IgD-negative memory B cell (primary cell): ENCODE measurements at regions not wholly inside any gene's neighbourhood (a gene's known extent, or its start where the extent isn't known, plus 50 kb on each side); places are given as distances from the start of the nearest gene placed in this dataset.
"Not testable (repeated sequence)": the region's sequence is repeated elsewhere in the genome, so short reads cannot be mapped to it uniquely, and the experiment has no call there.

Experiments
- H3K27ac Mint-ChIP-seq, 3 donors: one replicate each; pipeline ENCODE4 v1.8.0; 2020 to 2022; ENCODE audit warnings: mild to moderate bottlenecking in 3 of 3, mixed read lengths in 3 of 3, moderate library complexity in 1 of 3
- H3K27me3 Mint-ChIP-seq: one replicate; pipeline ENCODE4 v1.8.0; 2021; ENCODE audit warnings: mixed read lengths
- H3K36me3 Mint-ChIP-seq: one replicate; pipeline ENCODE4 v1.8.0; 2020; ENCODE audit warnings: mild to moderate bottlenecking, mixed read lengths
- H3K4me1 Mint-ChIP-seq, 3 donors: one replicate each; pipeline ENCODE4 v1.8.0; 2020 to 2022; ENCODE audit warnings: mixed read lengths in 3 of 3, mild to moderate bottlenecking in 1 of 3
- H3K4me3 Mint-ChIP-seq, 4 donors: one replicate each; pipeline ENCODE4 v1.8.0; 2020 to 2022; ENCODE audit warnings: mild to moderate bottlenecking in 4 of 4, mixed read lengths in 4 of 4, moderate library complexity in 3 of 4
- H3K9me3 Mint-ChIP-seq, 3 donors: one replicate each; pipeline ENCODE4 v1.8.0; 2020 to 2021; ENCODE audit warnings: mixed read lengths in 3 of 3, mild to moderate bottlenecking in 1 of 3

GRCh38 chr2:185967335-185967734 lies 228.7 kb downstream of the FSIP2 start:
- no peaks in the 10 kb centered on the region for H3K9me3 Mint-ChIP-seq
- H3K36me3 Mint-ChIP-seq = no peaks in the 10 kb centered on the region
- no peaks in the 10 kb centered on the region for H3K4me1 Mint-ChIP-seq
- H3K4me3 Mint-ChIP-seq = no peak overlapping the region
- H3K27ac Mint-ChIP-seq = no peak overlapping the region
- no peaks in the 10 kb centered on the region for H3K27me3 Mint-ChIP-seq

- H3K9me3 Mint-ChIP-seq = peaks cover 0 to 4% (median 3%) of the 10 kb centered on the region in 3 donors
- no peak overlapping the region for H3K4me3 Mint-ChIP-seq
- no peaks in the 10 kb centered on the region for H3K27me3 Mint-ChIP-seq
- no peaks in the 10 kb centered on the region for H3K36me3 Mint-ChIP-seq
- H3K4me1 Mint-ChIP-seq = no peaks in the 10 kb centered on the region
- H3K27ac Mint-ChIP-seq = no peak overlapping the region
Measured at GRCh38 chr2:185970148-185970852, 231.7 kb downstream of the FSIP2 start.

- Mint-ChIP-seq H3K36me3 (no peaks in the 10 kb centered on the region), H3K27ac (no peak overlapping the region), H3K4me1 (no peaks in the 10 kb centered on the region)
Measured at GRCh38 chr2:185978634-185979407, 240.2 kb downstream of the FSIP2 start.

GRCh38 chr2:185979546-185980071 lies 241.0 kb downstream of the FSIP2 start:
- H3K27me3 Mint-ChIP-seq = no peaks in the 10 kb centered on the region
- no peaks in the 10 kb centered on the region for H3K36me3 Mint-ChIP-seq
- no peak overlapping the region for H3K4me3 Mint-ChIP-seq
- H3K27ac Mint-ChIP-seq = no peak overlapping the region
- H3K9me3 Mint-ChIP-seq = peaks cover 0 to 2% (median 0%) of the 10 kb centered on the region in 3 donors
- H3K4me1 Mint-ChIP-seq = no peaks in the 10 kb centered on the region

More at GRCh38 chr2:185978634-185979407, 240.2 kb downstream of the FSIP2 start:
- no peak overlapping the region for H3K4me3 Mint-ChIP-seq
- no peaks in the 10 kb centered on the region for H3K27me3 Mint-ChIP-seq
- peaks cover 0 to 4% (median 2%) of the 10 kb centered on the region in 3 donors for H3K9me3 Mint-ChIP-seq

GRCh38 chr2:185980944-185981343 lies 242.3 kb downstream of the FSIP2 start:
- Mint-ChIP-seq H3K4me1 (no peaks in the 10 kb centered on the region), H3K4me3 (no peak overlapping the region), H3K36me3 (no peaks in the 10 kb centered on the region), H3K9me3 (peaks cover 0 to 2% (median 0%) of the 10 kb centered on the region in 3 donors), H3K27ac (peak overlapping the region in 1 of 3 donors; percentile 80), H3K27me3 (no peaks in the 10 kb centered on the region)

- H3K27me3 Mint-ChIP-seq = no peaks in the 10 kb centered on the region
- H3K27ac Mint-ChIP-seq = no peak overlapping the region
- H3K4me3 Mint-ChIP-seq = no peak overlapping the region
- peaks cover 0 to 4% (median 0%) of the 10 kb centered on the region in 3 donors for H3K9me3 Mint-ChIP-seq
- peaks cover 0 to 2% (median 0%) of the 10 kb centered on the region in 3 donors for H3K4me1 Mint-ChIP-seq
- peaks cover 1% of the 10 kb centered on the region for H3K36me3 Mint-ChIP-seq
Measured at GRCh38 chr2:185984670-185985069, 246.1 kb downstream of the FSIP2 start.

- not testable (repeated sequence) for H3K9me3 Mint-ChIP-seq, H3K27ac Mint-ChIP-seq, H3K36me3 Mint-ChIP-seq
Measured at GRCh38 chr2:185988907-185989306, 250.3 kb downstream of the FSIP2 start.

GRCh38 chr2:185990861-185991525 lies 252.4 kb downstream of the FSIP2 start:
- no peaks in the 10 kb centered on the region for H3K27me3 Mint-ChIP-seq
- no peak overlapping the region for H3K4me3 Mint-ChIP-seq
- peaks cover 0 to 2% (median 0%) of the 10 kb centered on the region in 3 donors for H3K4me1 Mint-ChIP-seq
- H3K36me3 Mint-ChIP-seq = peaks cover 4% of the 10 kb centered on the region
- H3K9me3 Mint-ChIP-seq = peaks cover 0 to 3% (median 2%) of the 10 kb centered on the region in 3 donors
- no peak overlapping the region for H3K27ac Mint-ChIP-seq

More at GRCh38 chr2:185988907-185989306, 250.3 kb downstream of the FSIP2 start:
- H3K4me1 Mint-ChIP-seq, H3K4me3 Mint-ChIP-seq, H3K27me3 Mint-ChIP-seq: not testable (repeated sequence)

GRCh38 chr2:185998562-185999070 lies 260.0 kb downstream of the FSIP2 start:
- no peak overlapping the region for H3K4me3 Mint-ChIP-seq
- no peak overlapping the region for H3K27ac Mint-ChIP-seq
- H3K4me1 Mint-ChIP-seq = no peaks in the 10 kb centered on the region
- no peaks in the 10 kb centered on the region for H3K9me3 Mint-ChIP-seq
- H3K27me3 Mint-ChIP-seq = no peaks in the 10 kb centered on the region
- H3K36me3 Mint-ChIP-seq = no peaks in the 10 kb centered on the region

- H3K36me3 Mint-ChIP-seq = peaks cover 4% of the 10 kb centered on the region
- H3K4me3 Mint-ChIP-seq = peak overlapping the region in 1 of 4 donors; percentile 29
- no peak overlapping the region for H3K27ac Mint-ChIP-seq
- no peaks in the 10 kb centered on the region for H3K4me1 Mint-ChIP-seq
- H3K9me3 Mint-ChIP-seq = peaks cover 5 to 14% (median 7%) of the 10 kb centered on the region in 3 donors
- H3K27me3 Mint-ChIP-seq = no peaks in the 10 kb centered on the region
Measured at GRCh38 chr2:186009341-186009740, 270.7 kb downstream of the FSIP2 start.

GRCh38 chr2:186017278-186017677 lies 278.7 kb downstream of the FSIP2 start:
- Mint-ChIP-seq H3K36me3 (peaks cover 10% of the 10 kb centered on the region), H3K27ac (no peak overlapping the region), H3K27me3 (no peaks in the 10 kb centered on the region), H3K4me1 (peaks cover 0 to 1% (median 0%) of the 10 kb centered on the region in 3 donors), H3K4me3 (no peak overlapping the region), H3K9me3 (peaks cover 3 to 10% (median 7%) of the 10 kb centered on the region in 3 donors)

GRCh38 chr2:186024921-186025320 lies 286.3 kb downstream of the FSIP2 start:
- no peak overlapping the region for H3K4me3 Mint-ChIP-seq
- H3K9me3 Mint-ChIP-seq = peaks cover 0 to 3% (median 2%) of the 10 kb centered on the region in 3 donors
- no peak overlapping the region for H3K27ac Mint-ChIP-seq
- H3K4me1 Mint-ChIP-seq = peaks cover 0 to 4% (median 0%) of the 10 kb centered on the region in 3 donors
- no peaks in the 10 kb centered on the region for H3K27me3 Mint-ChIP-seq
- H3K36me3 Mint-ChIP-seq = peaks cover 4% of the 10 kb centered on the region

GRCh38 chr2:186027922-186028321 lies 289.3 kb downstream of the FSIP2 start:
- Mint-ChIP-seq H3K4me1 (peaks cover 4 to 7% (median 6%) of the 10 kb centered on the region in 3 donors), H3K27ac (no peak overlapping the region), H3K9me3 (no peaks in the 10 kb centered on the region), H3K36me3 (peaks cover 2% of the 10 kb centered on the region), H3K4me3 (no peak overlapping the region), H3K27me3 (no peaks in the 10 kb centered on the region)

- Mint-ChIP-seq H3K36me3 (peaks cover 2% of the 10 kb centered on the region), H3K4me3 (no peak overlapping the region), H3K27ac (no peak overlapping the region), H3K4me1 (peaks cover 4 to 7% (median 6%) of the 10 kb centered on the region in 3 donors), H3K27me3 (no peaks in the 10 kb centered on the region), H3K9me3 (no peaks in the 10 kb centered on the region)
Measured at GRCh38 chr2:186031229-186031628, 292.6 kb downstream of the FSIP2 start.
